ENCODE measurements at regions not wholly inside any gene's neighbourhood (a gene's known extent, or its start where the extent isn't known, plus 50 kb on each side); places are given as distances from the start of the nearest gene placed in this dataset.
"Not testable (repeated sequence)": the region's sequence is repeated elsewhere in the genome, so short reads cannot be mapped to it uniquely, and the experiment has no call there.

- not testable (repeated sequence) for TF ChIP-seq POLR2A (IDR thresholded peaks at IDR 0.05; ENCODE audit: low read depth, low read length); POLR2AphosphoS5 (IDR thresholded peaks at IDR 0.05; ENCODE audit: low read depth, low read length); TAF1 (IDR thresholded peaks at IDR 0.05; ENCODE audit: borderline replicate concordance, low read depth, low read length)
These were observed 187.4 kb upstream of the LRRC61 start for GRCh38 chr7:150135620-150136190.

All from GM12892 (cell line).